SW480 (cell line): ENCODE measurements at regions not wholly inside any gene's neighbourhood (a gene's known extent, or its start where the extent isn't known, plus 50 kb on each side); places are given as distances from the start of the nearest gene placed in this dataset.

Source experiments
- DNase-seq: peaks from one replicate; pipeline ENCODE4 v3.0.0-alpha.2; 2016; ENCODE audit warnings: low spot score

DNA sequence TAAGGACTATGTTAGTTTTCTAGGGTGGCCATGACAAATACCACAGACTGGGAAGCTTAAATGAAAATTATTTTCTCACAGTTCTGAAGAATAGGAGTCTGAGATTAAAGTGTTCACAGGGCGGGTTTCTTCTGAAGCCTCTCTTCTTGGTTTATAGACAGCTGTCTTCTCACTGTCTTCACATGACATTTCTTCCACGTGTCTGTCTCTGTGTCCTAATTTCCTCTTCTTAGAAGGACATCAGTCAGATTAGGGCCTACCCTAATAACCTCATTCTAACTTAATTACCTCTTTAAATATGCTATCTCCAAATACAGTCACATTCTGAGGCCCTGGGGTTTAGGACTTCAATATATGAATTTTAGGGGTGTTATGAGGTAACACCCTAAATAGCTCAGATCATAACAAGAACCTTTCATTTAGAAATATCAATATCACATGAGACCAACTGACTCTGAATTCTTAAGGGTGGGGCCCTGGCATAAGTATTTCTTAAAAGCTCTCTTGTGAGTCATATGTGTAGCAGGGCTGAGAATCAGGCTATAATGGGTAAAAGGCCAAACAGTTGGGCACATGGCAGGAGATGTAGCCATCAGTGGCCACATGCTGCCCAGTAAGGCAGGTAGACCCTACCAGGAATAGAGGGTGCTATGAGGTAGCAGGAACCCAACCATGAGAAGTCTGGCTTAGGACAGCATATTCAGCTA, 62.0 kb upstream of the TENT5A start:
- no peak for DNase-seq

DNA sequence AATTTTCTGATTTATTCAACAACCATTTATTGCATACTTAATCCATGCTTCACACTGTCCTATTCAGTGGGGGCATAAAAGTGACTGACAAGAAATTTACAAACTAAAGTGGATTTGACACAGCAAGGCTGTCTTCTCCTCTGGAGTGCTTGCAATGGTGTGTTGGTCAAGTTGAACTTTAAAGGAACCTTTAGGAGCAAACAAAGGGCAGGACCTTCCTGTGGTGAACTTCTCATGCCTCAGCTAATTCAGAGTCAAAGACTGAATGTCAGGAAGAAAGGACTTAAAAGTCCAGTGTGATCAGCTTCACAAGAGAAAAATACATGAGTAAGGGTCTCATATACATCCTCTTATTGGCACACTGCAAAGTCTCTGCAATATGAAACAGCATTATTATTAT, 60.8 kb upstream of the TENT5A start:
- no peak for DNase-seq

DNA sequence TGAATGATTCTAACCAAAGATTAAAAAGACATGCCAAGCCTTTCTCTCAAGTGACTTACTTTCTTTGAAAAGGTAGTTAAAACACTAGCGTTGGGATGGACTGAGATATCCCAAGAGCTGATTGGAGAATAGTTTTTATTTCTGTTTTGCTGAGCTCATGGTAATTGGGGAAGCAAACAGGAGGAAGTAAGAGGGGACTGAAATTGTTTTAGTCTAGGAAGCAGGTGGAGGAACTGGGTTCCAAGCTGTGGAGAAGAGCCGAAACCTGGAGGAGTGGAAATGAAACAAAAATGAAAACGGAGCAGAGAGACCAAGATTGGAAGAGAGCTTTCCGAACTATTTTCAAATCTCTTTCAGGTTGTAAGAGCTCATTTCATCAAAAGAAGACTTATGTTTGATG, 59.9 kb upstream of the TENT5A start:
- DNase-seq: no peak

DNA sequence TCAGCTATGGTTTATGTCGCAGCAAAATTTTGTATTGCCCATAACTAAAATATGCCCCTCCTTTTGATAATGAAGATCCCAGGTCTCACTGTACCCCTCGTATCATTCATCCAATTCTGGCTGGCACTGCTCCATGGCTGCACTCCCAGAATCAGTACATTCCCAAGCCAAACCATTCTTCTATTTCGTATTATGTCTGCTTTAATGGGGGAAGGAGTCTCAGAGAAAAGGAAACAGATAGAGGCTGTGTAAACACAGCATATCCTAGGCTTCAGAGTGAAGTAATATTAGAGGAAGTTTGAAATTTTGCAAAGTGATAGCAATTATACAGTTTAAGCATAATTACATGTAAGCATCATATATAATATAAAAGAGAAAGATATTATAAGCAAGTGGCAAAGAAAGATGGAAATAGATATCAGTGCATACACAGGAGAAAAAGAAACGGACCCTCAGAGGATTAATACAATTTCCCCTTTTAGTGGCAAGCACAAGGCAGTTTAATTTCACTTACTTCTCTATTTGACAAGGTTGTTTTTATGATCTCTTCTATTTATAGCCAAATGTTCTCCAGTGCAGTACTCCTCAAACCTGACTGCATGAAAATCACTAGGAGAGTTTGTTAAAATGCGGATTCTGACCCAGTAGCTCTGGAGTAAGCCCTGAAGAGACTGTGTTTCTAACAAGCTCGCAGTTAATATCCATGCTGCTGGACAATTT, 56.5 kb upstream of the TENT5A start:
- DNase-seq: no peak

DNA sequence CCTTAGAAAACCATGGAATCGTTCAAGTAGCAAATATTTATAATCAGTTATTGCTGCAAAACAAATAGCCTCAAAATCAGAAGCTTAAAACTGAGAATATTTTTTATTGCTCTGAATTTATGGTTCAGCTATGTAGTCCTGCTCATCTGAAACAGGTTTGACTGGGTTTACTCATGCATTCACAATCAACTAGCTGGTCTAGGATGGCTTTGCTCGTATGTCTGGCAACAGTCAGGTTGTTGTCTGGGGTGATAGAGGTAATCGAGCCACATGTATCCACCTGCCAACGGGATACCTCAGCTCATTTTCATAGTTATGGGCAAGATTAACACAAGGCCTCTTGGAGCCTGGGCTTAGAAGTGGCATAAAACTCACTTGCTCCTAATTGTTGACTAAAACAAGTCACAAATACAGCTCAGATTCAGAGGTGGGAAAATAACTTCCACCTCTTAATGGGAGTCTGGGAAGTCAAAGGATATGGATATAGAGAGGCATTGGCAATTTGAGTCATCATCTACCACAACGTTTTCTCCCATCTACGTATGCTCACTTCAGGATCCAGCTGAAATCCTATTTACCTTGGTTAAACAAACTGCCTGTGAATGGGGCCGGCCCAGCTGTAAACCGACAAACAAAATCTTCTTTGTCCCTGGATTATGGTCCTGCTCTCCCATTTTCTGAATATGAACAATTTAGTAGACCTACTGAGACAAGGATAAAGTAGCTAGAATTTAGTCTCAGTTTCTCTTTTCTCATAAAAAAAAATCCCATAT, 54.5 kb upstream of the TENT5A start:
- DNase-seq: no peak

DNA sequence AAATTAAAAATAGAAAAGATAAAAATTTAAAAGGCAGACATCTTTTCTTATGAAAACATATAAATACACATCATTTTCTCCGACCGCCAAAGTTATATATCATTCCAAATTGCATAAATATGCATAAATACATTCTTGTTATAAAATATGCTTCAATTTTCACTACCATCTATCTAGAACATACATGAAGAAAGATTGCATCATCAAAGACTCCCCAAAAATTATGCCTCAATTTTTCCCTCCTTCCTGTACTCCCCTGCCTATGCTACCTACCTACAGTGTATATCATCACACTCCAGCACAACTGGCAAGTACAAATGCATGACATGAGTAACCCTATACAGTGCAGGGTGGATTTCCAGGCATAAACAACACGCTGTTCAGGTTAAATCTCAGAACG, 49.9 kb upstream of the TENT5A start:
- DNase-seq: no peak
